ENCODE measurements at regions not wholly inside any gene's neighbourhood (a gene's known extent, or its start where the extent isn't known, plus 50 kb on each side); places are given as distances from the start of the nearest gene placed in this dataset.

DNA sequence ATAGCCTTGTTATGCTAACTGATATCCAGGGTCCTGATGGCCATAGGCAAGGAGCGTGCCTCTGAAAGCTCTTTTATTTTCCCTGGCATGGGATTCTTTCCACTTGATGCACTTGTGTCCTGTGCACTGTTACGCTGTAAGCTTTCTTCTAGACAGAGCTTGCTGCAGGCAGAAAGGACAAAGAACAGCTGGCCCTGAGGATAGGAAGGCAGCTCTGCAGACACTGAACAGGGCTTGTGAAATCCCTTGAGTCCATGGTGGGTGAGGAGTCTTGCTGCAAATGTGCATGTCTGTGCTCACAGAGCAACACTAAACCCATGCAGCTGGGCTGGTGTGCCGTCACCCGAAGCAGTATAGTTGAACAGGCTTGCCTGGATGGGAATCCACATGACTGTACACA lies 126.6 kb downstream of the AKAP11 start:
- Mint-ChIP-seq H3K27me3 (ENCODE audit: low read depth) (no peaks in the 10 kb centered on the region), H3K27ac (no peak overlapping the region), H3K9me3 (ENCODE audit: insufficient read depth) (no peaks in the 10 kb centered on the region), H3K4me3 (no peak overlapping the region), H3K36me3 (ENCODE audit: low read depth) (peaks cover 14% of the 10 kb centered on the region), H3K4me1 (ENCODE audit: low read depth) (peaks cover 71% of the 10 kb centered on the region)
- CTCF ChIA-PET = no interaction called here
- no peak for ATAC-seq
- no peak for DNase-seq
- POLR2A ChIA-PET = no interaction called here

DNA sequence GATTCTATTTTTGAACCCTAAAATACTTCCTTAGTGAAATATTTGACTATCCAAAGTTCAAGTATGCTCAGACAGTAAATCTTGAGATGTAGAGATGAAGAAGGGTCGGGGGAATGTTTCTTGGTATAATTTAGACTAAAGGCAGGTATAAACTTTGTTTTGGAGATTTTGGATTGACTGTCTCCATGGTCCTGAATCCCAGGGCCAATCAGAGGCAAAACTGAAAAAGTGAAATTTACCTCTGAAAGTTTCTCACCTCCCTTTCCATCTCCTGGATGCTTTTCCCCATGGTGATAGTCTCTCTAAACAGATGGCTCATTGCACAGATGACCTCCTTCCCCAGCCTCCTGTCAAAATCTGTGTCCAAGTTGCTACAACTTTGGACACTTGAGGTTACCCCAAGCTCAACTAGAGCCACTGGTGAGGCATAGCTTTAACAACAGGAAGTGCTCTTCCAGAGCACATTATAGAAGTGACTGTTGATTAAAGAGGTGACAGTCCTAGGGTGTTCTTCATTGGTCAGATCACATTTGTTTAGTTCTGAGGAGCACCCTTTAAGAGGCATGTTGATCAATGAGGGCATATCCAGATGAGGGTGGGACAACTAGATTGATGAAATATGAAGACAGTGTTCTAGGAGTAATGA lies 128.4 kb downstream of the AKAP11 start:
- H3K9me3 Mint-ChIP-seq (ENCODE audit: insufficient read depth) = no peaks in the 10 kb centered on the region
- no peaks in the 10 kb centered on the region for H3K27me3 Mint-ChIP-seq (ENCODE audit: low read depth)
- H3K27ac Mint-ChIP-seq = no peak overlapping the region
- peaks cover 58% of the 10 kb centered on the region for H3K4me1 Mint-ChIP-seq (ENCODE audit: low read depth)
- H3K36me3 Mint-ChIP-seq (ENCODE audit: low read depth) = peaks cover 11% of the 10 kb centered on the region
- CTCF ChIA-PET = interaction anchor here (1.4 kb wide), 1 partner anchor 78 kb away, joined by 5 read pairs; no protein-coding TSS in a partner anchor
- ATAC-seq (no peak), DNase-seq (no peak)
- POLR2A ChIA-PET = no interaction called here
- no peak overlapping the region for H3K4me3 Mint-ChIP-seq

DNA sequence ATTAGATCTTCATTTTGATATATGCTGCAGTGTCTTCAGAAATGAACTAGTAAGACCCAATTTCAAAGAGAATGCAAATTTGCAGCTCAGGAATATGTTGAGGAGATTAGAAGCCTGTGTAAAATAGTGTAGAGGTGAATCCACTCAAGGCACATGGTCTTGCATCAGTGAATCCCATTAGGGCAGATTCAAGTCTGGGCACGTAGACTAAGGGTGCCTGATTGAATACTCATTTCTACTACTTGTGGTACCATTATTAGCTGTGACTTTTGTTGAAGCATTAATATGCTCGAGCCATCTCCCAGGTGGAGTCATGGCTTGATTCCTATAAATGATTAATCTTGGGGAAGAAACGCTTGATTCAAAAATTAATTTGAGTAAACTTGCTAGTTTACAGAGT lies 129.4 kb downstream of the AKAP11 start:
- DNase-seq (no peak), ATAC-seq (no peak)
- Mint-ChIP-seq H3K36me3 (ENCODE audit: low read depth) (peaks cover 10% of the 10 kb centered on the region), H3K9me3 (ENCODE audit: insufficient read depth) (no peaks in the 10 kb centered on the region), H3K27me3 (ENCODE audit: low read depth) (no peaks in the 10 kb centered on the region), H3K4me3 (no peak overlapping the region), H3K4me1 (ENCODE audit: low read depth) (peaks cover 60% of the 10 kb centered on the region), H3K27ac (no peak overlapping the region)
- CTCF ChIA-PET = interaction anchor here (1.4 kb wide), 1 partner anchor 77 kb away, joined by 5 read pairs; no protein-coding TSS in a partner anchor
- POLR2A ChIA-PET = no interaction called here

DNA sequence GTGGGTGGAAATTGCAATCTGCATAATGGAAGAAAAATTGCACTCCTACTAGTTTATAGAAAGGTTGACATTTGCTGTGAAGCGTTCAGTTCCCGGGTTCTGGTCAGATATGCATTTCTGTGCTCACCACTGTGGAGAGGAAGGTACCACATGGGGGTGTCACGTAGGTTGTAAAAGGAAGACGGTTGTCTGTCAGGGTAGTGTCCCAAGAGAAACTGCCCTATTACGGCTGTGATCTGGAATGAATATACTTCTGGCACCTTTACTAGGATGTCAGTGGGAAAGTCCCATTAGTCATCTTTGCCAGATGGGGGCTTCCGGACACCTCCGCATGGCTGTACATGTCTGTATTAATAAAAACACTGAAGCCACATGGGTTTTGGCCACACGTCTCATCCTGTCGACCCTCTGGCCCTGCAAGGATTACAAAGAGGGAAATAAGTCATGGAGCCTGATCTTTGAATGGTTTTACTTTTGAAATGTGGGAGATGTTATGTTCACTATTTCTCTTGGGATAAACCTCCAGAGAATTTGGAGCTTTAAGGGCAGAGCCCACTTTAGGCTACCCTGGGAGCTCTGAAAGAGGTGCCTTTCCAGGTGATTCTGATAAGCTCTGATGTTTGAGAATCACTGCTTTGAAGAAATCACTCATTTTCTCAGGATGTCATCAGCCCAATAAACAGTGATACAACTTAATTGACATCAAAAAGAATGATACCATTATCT lies 133.9 kb downstream of the AKAP11 start:
- POLR2A ChIA-PET = interaction anchor here (0.8 to 1.1 kb wide), 4 partner anchors 9 to 28 kb away, joined by 3 to 5 read pairs (median 4); no protein-coding TSS in a partner anchor
- peak; percentile 66 for ATAC-seq
- CTCF ChIA-PET = interaction anchor here (1.4 to 1.9 kb wide), 2 partner anchors 14 to 28 kb away, joined by 5 read pairs; no protein-coding TSS in a partner anchor
- H3K27ac Mint-ChIP-seq = peak overlapping the region; percentile 75
- H3K4me3 Mint-ChIP-seq = peak overlapping the region; percentile 57
- peaks cover 1% of the 10 kb centered on the region for H3K36me3 Mint-ChIP-seq (ENCODE audit: low read depth)
- DNase-seq = peak; percentile 49
- no peaks in the 10 kb centered on the region for H3K27me3 Mint-ChIP-seq (ENCODE audit: low read depth)
- no peaks in the 10 kb centered on the region for H3K9me3 Mint-ChIP-seq (ENCODE audit: insufficient read depth)
- peaks cover 33% of the 10 kb centered on the region for H3K4me1 Mint-ChIP-seq (ENCODE audit: low read depth)

DNA sequence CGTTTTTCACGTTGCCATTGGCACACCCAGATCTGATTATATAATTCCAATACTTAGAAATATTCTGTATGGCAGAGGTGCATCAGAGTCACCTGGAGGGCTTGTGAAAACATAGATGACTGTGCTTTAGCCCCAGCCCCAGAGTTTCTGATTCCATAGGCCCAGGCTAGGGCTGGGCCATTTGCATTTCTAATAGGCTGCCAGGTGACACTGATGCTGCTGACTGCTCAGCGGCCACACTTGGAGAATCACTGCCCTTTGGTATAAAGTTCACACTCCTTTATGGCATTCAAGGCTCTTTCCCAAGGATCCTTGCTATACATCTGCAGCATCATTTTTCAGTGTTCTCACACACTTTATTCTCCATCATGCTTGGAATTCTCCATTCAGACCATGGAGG lies 137.1 kb downstream of the AKAP11 start:
- Mint-ChIP-seq H3K36me3 (ENCODE audit: low read depth) (peaks cover 1% of the 10 kb centered on the region), H3K27me3 (ENCODE audit: low read depth) (no peaks in the 10 kb centered on the region), H3K27ac (no peak overlapping the region), H3K4me3 (no peak overlapping the region), H3K9me3 (ENCODE audit: insufficient read depth) (no peaks in the 10 kb centered on the region), H3K4me1 (ENCODE audit: low read depth) (peaks cover 38% of the 10 kb centered on the region)
- ChIA-PET POLR2A (no interaction called here), CTCF (no interaction called here)
- DNase-seq (no peak), ATAC-seq (no peak)

DNA sequence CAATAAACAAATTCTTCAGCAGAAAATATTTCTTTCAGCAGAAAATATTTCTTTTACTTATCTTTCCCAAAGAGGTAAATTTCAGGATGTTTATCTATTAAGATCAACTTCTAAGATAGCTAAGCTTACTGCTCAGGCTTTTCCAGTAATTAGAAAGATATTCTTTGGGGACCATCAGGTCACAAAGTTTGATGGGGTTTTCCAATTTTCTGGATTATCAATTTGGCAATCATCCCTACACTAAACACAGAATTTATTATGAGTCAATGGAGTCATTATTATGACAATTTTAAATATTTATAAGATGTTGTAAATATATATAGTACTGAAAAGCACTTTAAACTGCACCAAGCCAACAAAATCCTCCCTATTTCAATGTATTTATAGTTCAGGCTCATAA lies 137.6 kb downstream of the AKAP11 start:
- no peaks in the 10 kb centered on the region for H3K9me3 Mint-ChIP-seq (ENCODE audit: insufficient read depth)
- no peak for ATAC-seq

DNA sequence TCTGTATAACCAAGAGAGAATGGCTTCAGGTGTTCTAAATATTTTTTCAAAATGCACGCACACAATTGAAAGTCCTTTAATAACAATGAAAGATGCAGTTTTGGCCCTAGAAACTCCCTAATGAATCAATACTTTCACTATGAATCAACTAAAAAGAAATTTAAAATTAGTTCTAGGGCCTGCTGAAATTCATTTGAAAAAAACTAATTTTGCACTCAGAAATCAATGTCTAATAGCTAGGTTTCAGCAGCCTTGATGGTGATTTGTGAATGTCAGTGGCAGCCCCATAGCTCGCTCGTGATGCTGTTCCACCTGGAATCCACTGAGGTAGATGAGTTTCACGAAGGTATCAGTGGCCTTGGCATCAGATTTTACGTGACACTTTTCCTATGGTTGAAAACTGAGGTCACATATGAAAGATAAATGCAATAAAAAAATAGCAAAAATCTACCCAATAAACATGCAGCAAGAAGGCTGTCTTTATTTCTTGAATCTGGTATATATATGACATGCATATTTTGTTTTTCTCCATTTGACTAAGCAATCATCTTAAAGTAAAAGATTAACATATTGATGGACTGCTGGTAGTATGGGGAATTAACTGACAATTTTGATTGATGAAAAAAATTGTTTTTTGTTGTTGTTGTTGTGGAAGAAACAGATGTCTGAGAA lies 141.0 kb downstream of the AKAP11 start:
- H3K36me3 Mint-ChIP-seq (ENCODE audit: low read depth) = no peaks in the 10 kb centered on the region
- no peak overlapping the region for H3K4me3 Mint-ChIP-seq
- H3K27me3 Mint-ChIP-seq (ENCODE audit: low read depth) = no peaks in the 10 kb centered on the region
- POLR2A ChIA-PET = interaction anchor here (0.9 to 1.6 kb wide), 2 partner anchors 11 to 17 kb away, joined by 3 to 7 read pairs; no protein-coding TSS in a partner anchor
- DNase-seq = no peak
- H3K9me3 Mint-ChIP-seq (ENCODE audit: insufficient read depth) = no peaks in the 10 kb centered on the region
- H3K27ac Mint-ChIP-seq = no peak overlapping the region
- H3K4me1 Mint-ChIP-seq (ENCODE audit: low read depth) = peaks cover 18% of the 10 kb centered on the region
- CTCF ChIA-PET = interaction anchor here (1.4 to 1.8 kb wide), 2 partner anchors 58 to 79 kb away, joined by 5 read pairs; no protein-coding TSS in a partner anchor
- no peak for ATAC-seq

More for the DNA sequence above, 137.6 kb downstream of the AKAP11 start:
- no peaks in the 10 kb centered on the region for H3K27me3 Mint-ChIP-seq (ENCODE audit: low read depth)
- no peak for DNase-seq
- POLR2A ChIA-PET = no interaction called here
- H3K27ac Mint-ChIP-seq = no peak overlapping the region
- H3K36me3 Mint-ChIP-seq (ENCODE audit: low read depth) = peaks cover 1% of the 10 kb centered on the region
- no peak overlapping the region for H3K4me3 Mint-ChIP-seq
- H3K4me1 Mint-ChIP-seq (ENCODE audit: low read depth) = peaks cover 38% of the 10 kb centered on the region
- CTCF ChIA-PET = no interaction called here

DNA sequence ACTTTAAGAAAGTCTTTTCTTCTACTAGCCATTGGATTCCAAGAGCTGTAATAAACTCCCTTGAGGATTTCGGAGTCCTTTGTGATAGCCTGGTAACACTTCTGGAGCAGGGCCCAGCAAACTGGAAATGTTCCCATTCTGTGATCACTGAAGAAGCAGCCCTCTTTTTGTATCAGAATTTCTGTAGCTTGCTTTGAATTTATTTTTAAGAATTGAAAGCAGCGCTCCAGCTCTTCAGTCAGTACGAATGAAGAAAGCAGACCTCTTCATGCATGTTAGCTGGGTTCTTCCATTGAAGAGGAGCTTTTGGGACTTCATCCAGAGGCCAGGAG lies 141.5 kb downstream of the AKAP11 start:
- ChIA-PET POLR2A (interaction anchor here (0.9 to 1.6 kb wide), 2 partner anchors 11 to 18 kb away, joined by 3 to 7 read pairs; no protein-coding TSS in a partner anchor), CTCF (interaction anchor here (1.4 to 1.8 kb wide), 2 partner anchors 58 to 79 kb away, joined by 5 read pairs; no protein-coding TSS in a partner anchor)
- Mint-ChIP-seq H3K9me3 (ENCODE audit: insufficient read depth) (no peaks in the 10 kb centered on the region), H3K36me3 (ENCODE audit: low read depth) (no peaks in the 10 kb centered on the region), H3K27me3 (ENCODE audit: low read depth) (no peaks in the 10 kb centered on the region), H3K27ac (no peak overlapping the region), H3K4me3 (no peak overlapping the region), H3K4me1 (ENCODE audit: low read depth) (peaks cover 18% of the 10 kb centered on the region)
- ATAC-seq (no peak), DNase-seq (no peak)

DNA sequence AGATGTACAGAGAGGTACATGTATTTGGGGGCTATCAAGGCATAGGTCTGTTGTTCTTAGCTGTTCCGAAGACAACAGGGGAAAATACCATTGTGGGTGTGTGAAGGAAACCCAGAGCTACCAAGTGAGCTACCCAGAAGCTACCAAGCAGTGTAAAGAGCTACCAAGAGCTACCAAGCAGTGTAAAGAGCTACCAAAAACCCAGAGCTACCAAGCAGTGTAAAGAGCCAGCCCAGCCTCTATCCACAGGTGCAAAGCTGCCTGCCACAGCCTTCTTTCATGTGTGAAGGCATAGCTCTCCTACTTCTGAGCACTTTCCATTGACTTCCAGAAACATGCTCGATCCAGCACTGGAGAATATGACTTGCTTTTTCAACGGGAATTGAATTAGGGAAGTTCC lies 145.7 kb downstream of the AKAP11 start:
- no peaks in the 10 kb centered on the region for H3K9me3 Mint-ChIP-seq (ENCODE audit: insufficient read depth)
- DNase-seq (no peak), ATAC-seq (peak; percentile 44)
- H3K27me3 Mint-ChIP-seq (ENCODE audit: low read depth) = no peaks in the 10 kb centered on the region
- CTCF ChIA-PET = interaction anchor here (0.9 to 1.3 kb wide), 4 partner anchors 13 to 85 kb away, joined by 3 to 4 read pairs (median 4); no protein-coding TSS in a partner anchor
- H3K27ac Mint-ChIP-seq = no peak overlapping the region
- no peaks in the 10 kb centered on the region for H3K36me3 Mint-ChIP-seq (ENCODE audit: low read depth)
- H3K4me1 Mint-ChIP-seq (ENCODE audit: low read depth) = peaks cover 24% of the 10 kb centered on the region
- POLR2A ChIA-PET = interaction anchor here (0.6 to 0.7 kb wide), 2 partner anchors 25 to 63 kb away, joined by 3 to 4 read pairs; no protein-coding TSS in a partner anchor
- H3K4me3 Mint-ChIP-seq = no peak overlapping the region

DNA sequence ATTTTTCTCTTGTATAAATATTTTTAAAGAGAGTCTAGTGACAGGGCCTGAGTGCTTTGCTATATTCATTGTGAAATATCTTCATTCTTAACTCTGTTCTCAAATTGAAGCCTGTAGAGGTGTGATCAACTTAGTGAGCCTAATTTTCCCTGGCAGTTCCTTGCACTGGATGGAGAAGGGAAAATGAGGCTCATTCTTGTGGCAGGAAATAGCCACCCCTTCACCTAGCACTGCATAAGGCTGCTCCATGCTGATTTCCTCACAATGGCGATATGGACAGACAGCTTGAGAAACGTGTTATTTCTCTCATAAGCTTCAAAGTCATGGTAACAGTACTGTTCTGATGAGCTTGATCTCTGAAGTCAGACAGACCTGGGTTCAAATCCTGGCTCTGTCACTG lies 146.2 kb downstream of the AKAP11 start:
- DNase-seq (no peak), ATAC-seq (no peak)
- ChIA-PET POLR2A (interaction anchor here (0.6 to 0.7 kb wide), 2 partner anchors 25 to 63 kb away, joined by 3 to 4 read pairs; no protein-coding TSS in a partner anchor), CTCF (interaction anchor here (0.9 to 1.3 kb wide), 4 partner anchors 14 to 85 kb away, joined by 3 to 4 read pairs (median 4); no protein-coding TSS in a partner anchor)
- no peak overlapping the region for H3K4me3 Mint-ChIP-seq
- H3K27ac Mint-ChIP-seq = no peak overlapping the region
- no peaks in the 10 kb centered on the region for H3K27me3 Mint-ChIP-seq (ENCODE audit: low read depth)
- no peaks in the 10 kb centered on the region for H3K36me3 Mint-ChIP-seq (ENCODE audit: low read depth)
- H3K4me1 Mint-ChIP-seq (ENCODE audit: low read depth) = peaks cover 21% of the 10 kb centered on the region
- peaks cover under 1% of the 10 kb centered on the region for H3K9me3 Mint-ChIP-seq (ENCODE audit: insufficient read depth)

DNA sequence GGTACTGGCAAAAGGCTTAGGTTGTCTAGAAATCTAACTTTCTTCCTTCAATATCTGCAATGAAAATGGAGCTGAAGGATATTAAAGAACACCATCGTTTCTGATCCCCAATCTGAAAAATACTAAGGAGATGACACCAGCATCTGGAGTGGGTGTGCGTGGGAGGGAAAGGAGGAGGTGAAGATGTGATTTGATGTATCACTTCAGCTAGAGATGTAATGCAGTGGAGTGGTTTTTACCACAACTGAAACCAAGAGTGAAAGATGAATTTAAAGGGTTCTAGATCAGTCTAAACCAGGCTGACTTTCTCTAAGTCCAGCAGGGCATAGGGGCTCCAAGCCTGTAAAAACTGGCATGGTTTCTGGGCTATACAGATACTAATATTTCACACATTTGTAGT lies 148.4 kb downstream of the AKAP11 start:
- ChIA-PET CTCF (interaction anchor here (0.8 to 1.6 kb wide), 4 partner anchors 32 to 86 kb away, joined by 3 to 4 read pairs (median 4); no protein-coding TSS in a partner anchor), POLR2A (interaction anchor here (1.4 kb wide), 1 partner anchor 14 kb away, joined by 3 read pairs; no protein-coding TSS in a partner anchor)
- no peaks in the 10 kb centered on the region for H3K36me3 Mint-ChIP-seq (ENCODE audit: low read depth)
- DNase-seq = no peak
- H3K4me3 Mint-ChIP-seq = no peak overlapping the region
- no peak overlapping the region for H3K27ac Mint-ChIP-seq
- H3K9me3 Mint-ChIP-seq (ENCODE audit: insufficient read depth) = peaks cover 8% of the 10 kb centered on the region
- peaks cover 18% of the 10 kb centered on the region for H3K4me1 Mint-ChIP-seq (ENCODE audit: low read depth)
- ATAC-seq = peak; percentile 68
- no peaks in the 10 kb centered on the region for H3K27me3 Mint-ChIP-seq (ENCODE audit: low read depth)
